Liver (tissue), 8 donors: ENCODE measurements at regions not wholly inside any gene's neighbourhood (a gene's known extent, or its start where the extent isn't known, plus 50 kb on each side); places are given as distances from the start of the nearest gene placed in this dataset.

Experiments used
- DNase-seq: peaks from one replicate; pipeline ENCODE4 v3.0.0-alpha.2; 2017; ENCODE audit warnings: low spot score
- H3K27ac ChIP-seq, 2 donors: one replicate each; pipeline ENCODE4 v1.7.0; 2013; ENCODE audit warnings: inconsistent platforms in 2 of 2, low read length in 2 of 2, control low read depth in 1 of 2, low read depth in 1 of 2, mild to moderate bottlenecking in 1 of 2
- H3K27me3 ChIP-seq, 4 donors: one replicate each; pipeline versions ENCODE4 v1.6.1 to v1.7.0; 2013; ENCODE audit warnings: low read length in 3 of 4, inconsistent platforms in 1 of 4, mild to moderate bottlenecking in 1 of 4, moderate library complexity in 1 of 4; ENCODE audit not compliant: control insufficient read depth in 4 of 4, insufficient read depth in 4 of 4
- H3K36me3 ChIP-seq, 4 donors: one replicate each; pipeline versions ENCODE4 v1.6.1 to v1.7.0; 2013; ENCODE audit warnings: low read length in 3 of 4, mild to moderate bottlenecking in 3 of 4, low read depth in 1 of 4, moderate library complexity in 1 of 4; ENCODE audit not compliant: control insufficient read depth in 4 of 4, insufficient read depth in 3 of 4
- H3K4me1 ChIP-seq, 4 donors: one replicate each; pipeline versions ENCODE4 v1.6.1 to v1.7.0; 2013; ENCODE audit warnings: low read length in 3 of 4, mild to moderate bottlenecking in 3 of 4, moderate library complexity in 1 of 4; ENCODE audit not compliant: control insufficient read depth in 4 of 4, insufficient read depth in 4 of 4
- H3K4me3 ChIP-seq, 3 donors: one replicate each; pipeline versions ENCODE4 v1.6.1 to v1.7.0; 2013; ENCODE audit warnings: low read length in 3 of 3, control low read depth in 1 of 3, low read depth in 1 of 3, mild to moderate bottlenecking in 1 of 3
- H3K9ac ChIP-seq, 2 donors: one replicate each; pipeline ENCODE4 v1.7.0; 2013; ENCODE audit warnings: low read length in 2 of 2, mild to moderate bottlenecking in 2 of 2, moderate library complexity in 2 of 2, control low read depth in 1 of 2, low read depth in 1 of 2
- H3K9me3 ChIP-seq, 4 donors: one replicate each; pipeline versions ENCODE4 v1.6.1 to v1.7.0; 2013; ENCODE audit warnings: low read length in 3 of 4; ENCODE audit not compliant: control insufficient read depth in 4 of 4
- EGR1 ChIP-seq, 2 donors: IDR thresholded peaks; 2 replicates each; pipeline ENCODE4 v1.6.1; 2016 to 2018; ENCODE audit warnings: antibody characterized with exemption in 2 of 2, low read depth in 2 of 2
- FOXA1 ChIP-seq: IDR thresholded peaks from 2 replicates; pipeline ENCODE4 v1.6.1; 2016; ENCODE audit warnings: antibody characterized with exemption
- FOXA2 ChIP-seq: IDR thresholded peaks from 2 replicates; pipeline ENCODE4 v1.6.1; 2016; ENCODE audit warnings: antibody characterized with exemption
- GABPA ChIP-seq, 2 donors: IDR thresholded peaks in 1 of 2; conservative IDR thresholded peaks in 1 of 2; 2 replicates each; pipeline ENCODE4 v1.6.1; 2016; ENCODE audit warnings: antibody characterized with exemption in 2 of 2, mild to moderate bottlenecking in 1 of 2, moderate library complexity in 1 of 2
- HNF4G ChIP-seq: IDR thresholded peaks from 2 replicates; pipeline ENCODE4 v1.6.1; 2016; ENCODE audit warnings: antibody characterized with exemption
- JUND ChIP-seq, 2 donors: IDR thresholded peaks; 2 replicates each; pipeline ENCODE4 v1.6.1; 2016; ENCODE audit warnings: antibody characterized with exemption in 2 of 2
- NR2F2 ChIP-seq: IDR thresholded peaks from 2 replicates; pipeline ENCODE4 v1.6.1; 2016; ENCODE audit warnings: antibody characterized with exemption
- RAD21 ChIP-seq, 2 donors: IDR thresholded peaks; 2 replicates each; pipeline ENCODE4 v1.6.1; 2016; ENCODE audit warnings: antibody characterized with exemption in 2 of 2, mild to moderate bottlenecking in 2 of 2
- RXRA ChIP-seq, 2 donors: IDR thresholded peaks; 2 replicates each; pipeline ENCODE4 v1.6.1; 2017 to 2018; ENCODE audit warnings: antibody characterized with exemption in 2 of 2, mild to moderate bottlenecking in 1 of 2
- SP1 ChIP-seq: IDR thresholded peaks from 2 replicates; pipeline ENCODE4 v1.6.1; 2018; ENCODE audit warnings: antibody characterized with exemption, mild to moderate bottlenecking
- TAF1 ChIP-seq: conservative IDR thresholded peaks from 2 replicates; pipeline ENCODE4 v1.6.1; 2016; ENCODE audit warnings: antibody characterized with exemption, mild to moderate bottlenecking
- YY1 ChIP-seq: IDR thresholded peaks from 2 replicates; pipeline ENCODE4 v1.6.1; 2016; ENCODE audit warnings: antibody characterized with exemption, mild to moderate bottlenecking
- WGBS: extraction: QIAGEN DNeasy Blood & Tissue Kit; methylation state at CpG from one replicate; pipeline ENCODE4 v1.1.7; 2013; 5-methylcytosine and 5-hydroxymethylcytosine counted together
- TF ChIP-seq, protein P1 (sequence below): IDR thresholded peaks from 2 replicates; pipeline ENCODE4 v1.6.1; 2016; ENCODE audit warnings: antibody characterized with exemption
- TF ChIP-seq, protein P2 (sequence below): fragments of 150-350 bp; IDR thresholded peaks from 2 replicates; pipeline ENCODE4 v1.5.1; 2017; ENCODE audit warnings: improper control_type of control experiment, low read depth, low read length; ENCODE audit not compliant: missing input control
- TF ChIP-seq, protein P3 (sequence below): IDR thresholded peaks from 2 replicates; pipeline ENCODE4 v1.6.1; 2016; ENCODE audit warnings: antibody characterized with exemption, mild to moderate bottlenecking
- TF ChIP-seq, protein P4 (sequence below): IDR thresholded peaks from 2 replicates; pipeline ENCODE4 v1.6.1; 2016; ENCODE audit warnings: antibody characterized with exemption
- TF ChIP-seq, protein P5 (sequence below): IDR thresholded peaks from 2 replicates; pipeline ENCODE4 v1.6.1; 2016; ENCODE audit warnings: antibody characterized with exemption
- donor health status: healthy.
- donor health status: healthy.
- donor health status: healthy.
- donor health status: healthy.
- donor health status: healthy.

DNA sequence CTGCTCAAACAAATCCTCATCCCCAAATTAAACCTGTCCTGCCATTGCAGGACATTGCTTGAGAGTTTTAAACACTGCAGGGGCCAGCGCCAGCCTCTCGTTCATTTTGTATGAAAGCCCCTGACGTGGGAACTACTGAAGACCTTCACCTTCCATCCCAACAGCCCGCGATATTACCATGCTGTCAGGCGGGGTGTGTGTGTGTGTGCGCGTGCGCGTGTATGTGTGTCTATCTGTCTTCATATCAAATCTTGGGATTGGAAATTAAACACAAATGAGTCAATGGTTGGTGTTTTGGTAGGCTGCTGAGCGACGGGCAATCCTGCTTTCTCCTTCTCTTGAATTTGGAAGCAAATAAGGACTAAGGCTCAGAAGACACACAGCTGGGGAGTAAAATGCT is 776.9 kb downstream of the TBC1D22A start:
- Histone ChIP-seq H3K27me3 (peaks cover 0 to 3% (median 0%) of the 10 kb centered on the region in 4 donors), H3K36me3 (no peaks in the 10 kb centered on the region), H3K4me3 (no peak overlapping the region), H3K9ac (no peak overlapping the region), H3K4me1 (no peaks in the 10 kb centered on the region), H3K9me3 (peaks cover 0 to 3% (median 0%) of the 10 kb centered on the region in 4 donors), H3K27ac (no peak overlapping the region)
- WGBS = 93% methylated on average over 12 of the region's 12 CpGs
- TF ChIP-seq, protein P1, sequence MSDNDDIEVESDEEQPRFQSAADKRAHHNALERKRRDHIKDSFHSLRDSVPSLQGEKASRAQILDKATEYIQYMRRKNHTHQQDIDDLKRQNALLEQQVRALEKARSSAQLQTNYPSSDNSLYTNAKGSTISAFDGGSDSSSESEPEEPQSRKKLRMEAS = no peak
- TF ChIP-seq, protein P2, sequence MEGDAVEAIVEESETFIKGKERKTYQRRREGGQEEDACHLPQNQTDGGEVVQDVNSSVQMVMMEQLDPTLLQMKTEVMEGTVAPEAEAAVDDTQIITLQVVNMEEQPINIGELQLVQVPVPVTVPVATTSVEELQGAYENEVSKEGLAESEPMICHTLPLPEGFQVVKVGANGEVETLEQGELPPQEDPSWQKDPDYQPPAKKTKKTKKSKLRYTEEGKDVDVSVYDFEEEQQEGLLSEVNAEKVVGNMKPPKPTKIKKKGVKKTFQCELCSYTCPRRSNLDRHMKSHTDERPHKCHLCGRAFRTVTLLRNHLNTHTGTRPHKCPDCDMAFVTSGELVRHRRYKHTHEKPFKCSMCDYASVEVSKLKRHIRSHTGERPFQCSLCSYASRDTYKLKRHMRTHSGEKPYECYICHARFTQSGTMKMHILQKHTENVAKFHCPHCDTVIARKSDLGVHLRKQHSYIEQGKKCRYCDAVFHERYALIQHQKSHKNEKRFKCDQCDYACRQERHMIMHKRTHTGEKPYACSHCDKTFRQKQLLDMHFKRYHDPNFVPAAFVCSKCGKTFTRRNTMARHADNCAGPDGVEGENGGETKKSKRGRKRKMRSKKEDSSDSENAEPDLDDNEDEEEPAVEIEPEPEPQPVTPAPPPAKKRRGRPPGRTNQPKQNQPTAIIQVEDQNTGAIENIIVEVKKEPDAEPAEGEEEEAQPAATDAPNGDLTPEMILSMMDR = no peak
- TF ChIP-seq JUND (IDR thresholded peaks at IDR 0.05) = no peak
- TF ChIP-seq YY1 = no peak
- no peak for TF ChIP-seq FOXA1
- no peak for TF ChIP-seq RXRA (IDR thresholded peaks at IDR 0.05)
- no peak for TF ChIP-seq RAD21 (IDR thresholded peaks at IDR 0.05)
- no peak for TF ChIP-seq FOXA2
- no peak for TF ChIP-seq HNF4G
- TF ChIP-seq SP1 = no peak
- no peak for TF ChIP-seq EGR1 (IDR thresholded peaks at IDR 0.05; ENCODE audit: low read depth in 2 of 2)
- TF ChIP-seq GABPA (IDR thresholded peaks at IDR 0.05 in 1 of 2, conservative IDR thresholded peaks at IDR 0.05 in 1 of 2) = no peak
- no peak for TF ChIP-seq NR2F2
- TF ChIP-seq, protein P3, sequence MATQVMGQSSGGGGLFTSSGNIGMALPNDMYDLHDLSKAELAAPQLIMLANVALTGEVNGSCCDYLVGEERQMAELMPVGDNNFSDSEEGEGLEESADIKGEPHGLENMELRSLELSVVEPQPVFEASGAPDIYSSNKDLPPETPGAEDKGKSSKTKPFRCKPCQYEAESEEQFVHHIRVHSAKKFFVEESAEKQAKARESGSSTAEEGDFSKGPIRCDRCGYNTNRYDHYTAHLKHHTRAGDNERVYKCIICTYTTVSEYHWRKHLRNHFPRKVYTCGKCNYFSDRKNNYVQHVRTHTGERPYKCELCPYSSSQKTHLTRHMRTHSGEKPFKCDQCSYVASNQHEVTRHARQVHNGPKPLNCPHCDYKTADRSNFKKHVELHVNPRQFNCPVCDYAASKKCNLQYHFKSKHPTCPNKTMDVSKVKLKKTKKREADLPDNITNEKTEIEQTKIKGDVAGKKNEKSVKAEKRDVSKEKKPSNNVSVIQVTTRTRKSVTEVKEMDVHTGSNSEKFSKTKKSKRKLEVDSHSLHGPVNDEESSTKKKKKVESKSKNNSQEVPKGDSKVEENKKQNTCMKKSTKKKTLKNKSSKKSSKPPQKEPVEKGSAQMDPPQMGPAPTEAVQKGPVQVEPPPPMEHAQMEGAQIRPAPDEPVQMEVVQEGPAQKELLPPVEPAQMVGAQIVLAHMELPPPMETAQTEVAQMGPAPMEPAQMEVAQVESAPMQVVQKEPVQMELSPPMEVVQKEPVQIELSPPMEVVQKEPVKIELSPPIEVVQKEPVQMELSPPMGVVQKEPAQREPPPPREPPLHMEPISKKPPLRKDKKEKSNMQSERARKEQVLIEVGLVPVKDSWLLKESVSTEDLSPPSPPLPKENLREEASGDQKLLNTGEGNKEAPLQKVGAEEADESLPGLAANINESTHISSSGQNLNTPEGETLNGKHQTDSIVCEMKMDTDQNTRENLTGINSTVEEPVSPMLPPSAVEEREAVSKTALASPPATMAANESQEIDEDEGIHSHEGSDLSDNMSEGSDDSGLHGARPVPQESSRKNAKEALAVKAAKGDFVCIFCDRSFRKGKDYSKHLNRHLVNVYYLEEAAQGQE = no peak
- TF ChIP-seq, protein P4, sequence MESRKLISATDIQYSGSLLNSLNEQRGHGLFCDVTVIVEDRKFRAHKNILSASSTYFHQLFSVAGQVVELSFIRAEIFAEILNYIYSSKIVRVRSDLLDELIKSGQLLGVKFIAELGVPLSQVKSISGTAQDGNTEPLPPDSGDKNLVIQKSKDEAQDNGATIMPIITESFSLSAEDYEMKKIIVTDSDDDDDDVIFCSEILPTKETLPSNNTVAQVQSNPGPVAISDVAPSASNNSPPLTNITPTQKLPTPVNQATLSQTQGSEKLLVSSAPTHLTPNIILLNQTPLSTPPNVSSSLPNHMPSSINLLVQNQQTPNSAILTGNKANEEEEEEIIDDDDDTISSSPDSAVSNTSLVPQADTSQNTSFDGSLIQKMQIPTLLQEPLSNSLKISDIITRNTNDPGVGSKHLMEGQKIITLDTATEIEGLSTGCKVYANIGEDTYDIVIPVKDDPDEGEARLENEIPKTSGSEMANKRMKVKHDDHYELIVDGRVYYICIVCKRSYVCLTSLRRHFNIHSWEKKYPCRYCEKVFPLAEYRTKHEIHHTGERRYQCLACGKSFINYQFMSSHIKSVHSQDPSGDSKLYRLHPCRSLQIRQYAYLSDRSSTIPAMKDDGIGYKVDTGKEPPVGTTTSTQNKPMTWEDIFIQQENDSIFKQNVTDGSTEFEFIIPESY = no peak
- DNase-seq = no peak

DNA sequence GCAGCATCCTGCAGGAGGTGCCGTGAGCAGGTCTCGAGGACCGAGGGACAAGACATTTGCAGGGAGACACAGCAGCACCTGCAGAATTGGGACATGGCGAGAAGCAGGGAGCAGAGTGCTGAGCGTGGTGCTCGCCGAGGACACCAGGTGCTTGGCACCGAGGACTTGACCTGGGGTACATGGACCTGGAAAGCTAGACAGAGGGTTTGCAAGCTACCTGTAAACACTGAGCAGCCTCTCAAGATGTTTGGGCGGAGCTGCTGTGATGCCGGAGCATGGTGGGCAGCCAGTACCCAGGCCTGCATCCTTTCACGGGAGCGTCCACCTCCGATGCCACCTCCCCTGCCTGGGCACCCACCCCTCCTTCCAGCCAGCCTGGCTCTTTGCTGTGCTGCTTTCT is 773.2 kb downstream of the TBC1D22A start:
- no peak overlapping the region for H3K27ac ChIP-seq
- H3K27me3 ChIP-seq = peaks cover 0 to 3% (median 0%) of the 10 kb centered on the region in 4 donors
- WGBS = 88% methylated on average over 13 of the region's 13 CpGs
- H3K36me3 ChIP-seq = no peaks in the 10 kb centered on the region
- peaks cover 0 to 1% (median 0%) of the 10 kb centered on the region in 4 donors for H3K4me1 ChIP-seq
- H3K9me3 ChIP-seq = peaks cover 0 to 3% (median 0%) of the 10 kb centered on the region in 4 donors
- DNase-seq = no peak
- H3K9ac ChIP-seq = no peak overlapping the region
- H3K4me3 ChIP-seq = no peak overlapping the region
- TF ChIP-seq SP1 (no peak), YY1 (no peak), FOXA2 (no peak), HNF4G (no peak), GABPA (IDR thresholded peaks at IDR 0.05 in 1 of 2, conservative IDR thresholded peaks at IDR 0.05 in 1 of 2) (no peak), TAF1 (no peak)
- TF ChIP-seq, protein P5, sequence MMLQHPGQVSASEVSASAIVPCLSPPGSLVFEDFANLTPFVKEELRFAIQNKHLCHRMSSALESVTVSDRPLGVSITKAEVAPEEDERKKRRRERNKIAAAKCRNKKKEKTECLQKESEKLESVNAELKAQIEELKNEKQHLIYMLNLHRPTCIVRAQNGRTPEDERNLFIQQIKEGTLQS = no peak
